Skeletal muscle satellite cell (primary cell): ENCODE measurements at regions not wholly inside any gene's neighbourhood (a gene's known extent, or its start where the extent isn't known, plus 50 kb on each side); places are given as distances from the start of the nearest gene placed in this dataset.

Source experiments
- H3K27me3 ChIP-seq: 2 replicates; pipeline ENCODE4 v1.7.0; 2013; ENCODE audit warnings: low read length; ENCODE audit not compliant: control insufficient read depth, insufficient read depth
- H3K36me3 ChIP-seq: 2 replicates; pipeline ENCODE4 v1.7.0; 2013; ENCODE audit warnings: mild to moderate bottlenecking, control low read depth, low read length; ENCODE audit not compliant: insufficient read depth
- H3K4me1 ChIP-seq: 2 replicates; pipeline ENCODE4 v1.7.0; 2013; ENCODE audit warnings: low read length; ENCODE audit not compliant: control insufficient read depth, insufficient read depth
- H3K4me2 ChIP-seq: 2 replicates; pipeline ENCODE4 v1.7.0; 2013; ENCODE audit warnings: mild to moderate bottlenecking, low read length
- H3K4me3 ChIP-seq: 2 replicates; pipeline ENCODE4 v1.7.0; 2013; ENCODE audit warnings: low read length
- H3K9ac ChIP-seq: 2 replicates; pipeline ENCODE4 v1.7.0; 2013; ENCODE audit warnings: mild to moderate bottlenecking, low read depth, low read length, moderate library complexity
- H3K9me3 ChIP-seq: replicated peaks from 2 replicates; pipeline ENCODE4 v1.7.0; 2013; ENCODE audit warnings: mild to moderate bottlenecking, control low read depth, low read length

DNA sequence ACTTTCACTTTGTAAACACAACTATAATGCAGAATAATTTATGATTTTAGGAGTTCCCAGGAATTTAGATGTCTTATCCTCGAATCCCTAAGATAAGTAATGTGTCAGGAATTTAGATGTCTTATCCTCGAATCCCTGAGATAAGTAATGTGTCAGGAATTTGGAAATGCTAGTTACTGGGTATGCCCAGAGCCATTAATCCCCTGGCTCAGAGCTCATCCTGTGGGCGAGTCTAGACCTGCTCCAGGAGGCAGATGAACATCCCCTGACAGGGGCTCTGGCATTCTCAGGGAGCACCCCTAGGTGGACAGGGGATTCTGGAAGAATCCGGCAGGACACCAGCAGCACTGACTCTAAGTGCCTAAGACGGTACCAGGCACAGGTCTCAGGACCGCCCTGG lies 163.3 kb downstream of the ARRDC4 start:
- Histone ChIP-seq H3K9me3 (peaks cover 2% of the 10 kb centered on the region), H3K27me3 (no peaks in the 10 kb centered on the region), H3K4me3 (no peak overlapping the region), H3K9ac (no peak overlapping the region), H3K36me3 (no peaks in the 10 kb centered on the region), H3K4me2 (no peak overlapping the region), H3K4me1 (peaks cover 3% of the 10 kb centered on the region)

DNA sequence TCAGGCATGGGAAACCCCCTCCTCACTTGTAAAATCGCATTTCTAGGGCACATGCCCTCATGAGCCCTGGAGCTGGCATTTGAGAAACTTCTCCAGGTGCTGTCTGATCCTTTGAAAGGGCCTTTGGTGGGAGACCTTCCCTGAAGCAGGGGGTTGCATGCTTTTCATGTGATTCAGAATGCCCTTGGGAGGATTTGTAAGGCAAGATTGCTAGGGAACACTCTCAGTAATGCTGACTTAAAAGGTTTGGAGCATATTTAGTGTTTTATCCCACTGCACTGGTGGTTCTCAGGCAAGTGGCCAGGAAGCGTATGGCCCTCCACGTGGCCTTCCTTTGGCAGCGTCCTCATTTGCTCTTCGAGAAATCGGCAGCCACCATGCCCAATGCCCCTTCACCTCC lies 164.1 kb downstream of the ARRDC4 start:
- Histone ChIP-seq H3K4me2 (no peak overlapping the region), H3K27me3 (no peaks in the 10 kb centered on the region), H3K9me3 (peaks cover 2% of the 10 kb centered on the region), H3K4me1 (peaks cover 3% of the 10 kb centered on the region), H3K36me3 (no peaks in the 10 kb centered on the region), H3K9ac (no peak overlapping the region), H3K4me3 (no peak overlapping the region)

DNA sequence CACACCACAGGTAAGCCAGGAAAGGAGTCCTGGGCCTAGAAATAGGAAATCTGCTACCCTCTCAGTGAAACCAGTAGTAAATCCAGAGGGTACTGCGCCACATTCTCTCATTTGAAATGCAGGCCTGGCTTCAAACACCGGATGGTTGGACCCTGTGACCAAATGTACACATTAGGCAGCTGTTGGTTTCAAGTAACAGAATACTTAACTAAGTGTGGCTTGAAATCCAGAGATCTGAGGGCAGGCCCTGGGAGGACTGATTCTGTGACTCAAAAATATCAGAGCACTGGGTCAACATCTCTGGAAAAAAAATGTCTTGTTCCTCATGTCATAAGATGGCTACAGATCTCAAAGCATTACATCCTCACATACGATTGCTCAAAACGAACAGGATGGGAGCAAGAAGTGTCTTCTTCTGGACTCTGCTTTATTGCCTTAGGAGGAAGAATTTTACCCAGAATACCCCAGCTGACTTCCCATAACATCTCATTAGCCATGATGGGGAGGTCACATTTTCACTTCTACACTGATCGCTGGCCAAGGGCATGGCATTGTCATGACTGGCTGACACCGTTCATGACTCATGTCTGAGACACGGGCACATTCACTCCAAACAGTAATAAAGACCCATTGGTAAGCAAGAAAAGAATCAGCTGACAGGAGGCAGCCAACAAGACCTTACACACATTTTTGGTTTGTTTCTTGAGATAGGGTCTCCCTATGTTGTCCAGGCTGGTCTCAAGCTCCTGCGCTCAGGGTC lies 166.0 kb downstream of the ARRDC4 start:
- no peak overlapping the region for H3K9ac ChIP-seq
- H3K36me3 ChIP-seq: no peaks in the 10 kb centered on the region
- no peaks in the 10 kb centered on the region for H3K27me3 ChIP-seq
- peaks cover 3% of the 10 kb centered on the region for H3K4me1 ChIP-seq
- peaks cover 2% of the 10 kb centered on the region for H3K9me3 ChIP-seq
- no peak overlapping the region for H3K4me2 ChIP-seq
- H3K4me3 ChIP-seq: no peak overlapping the region

DNA sequence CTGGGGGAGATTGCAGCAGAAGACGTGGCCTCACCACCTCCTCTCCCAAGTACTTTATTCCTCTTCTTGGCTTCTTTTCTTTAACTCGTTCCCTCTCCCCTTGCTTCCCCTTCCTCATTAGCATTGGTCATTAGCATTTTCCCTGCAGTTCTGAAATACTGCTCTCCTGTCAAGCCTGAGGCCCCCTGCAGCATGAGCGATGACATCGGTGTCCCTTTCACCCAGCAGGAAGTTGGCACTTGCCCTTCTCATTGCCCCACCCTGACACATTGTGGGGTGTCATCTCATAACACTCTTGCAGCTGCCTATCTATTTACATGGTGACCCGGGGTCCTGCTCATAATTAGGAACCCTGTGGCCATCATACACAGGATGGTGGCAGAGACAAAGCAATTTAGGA lies 167.1 kb downstream of the ARRDC4 start:
- Histone ChIP-seq H3K36me3 (no peaks in the 10 kb centered on the region), H3K9ac (no peak overlapping the region), H3K4me2 (no peak overlapping the region), H3K9me3 (peaks cover 2% of the 10 kb centered on the region), H3K4me1 (peaks cover 3% of the 10 kb centered on the region), H3K4me3 (no peak overlapping the region), H3K27me3 (no peaks in the 10 kb centered on the region)

DNA sequence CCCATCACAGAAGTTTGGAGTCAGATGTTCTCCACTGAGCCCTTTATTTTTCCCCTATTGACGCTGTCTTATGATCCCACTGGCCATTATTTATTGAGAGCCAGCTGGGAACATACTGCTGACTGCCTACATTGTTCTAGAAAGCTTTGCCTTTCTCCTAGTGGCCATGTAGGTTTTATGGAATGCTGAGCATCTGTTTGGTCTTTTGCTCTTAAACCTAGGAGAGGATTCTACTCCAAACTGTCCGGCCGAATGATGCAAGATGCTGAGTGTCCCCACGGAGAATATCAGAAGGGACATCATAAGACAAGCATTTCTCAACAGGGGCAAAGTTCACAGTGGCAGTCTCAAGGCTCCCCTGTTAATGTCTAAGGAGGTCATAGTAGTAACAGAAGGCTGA lies 171.4 kb downstream of the ARRDC4 start:
- Histone ChIP-seq H3K9me3 (no peaks in the 10 kb centered on the region), H3K4me1 (no peaks in the 10 kb centered on the region), H3K4me2 (no peak overlapping the region), H3K36me3 (no peaks in the 10 kb centered on the region), H3K27me3 (no peaks in the 10 kb centered on the region), H3K4me3 (no peak overlapping the region), H3K9ac (no peak overlapping the region)

DNA sequence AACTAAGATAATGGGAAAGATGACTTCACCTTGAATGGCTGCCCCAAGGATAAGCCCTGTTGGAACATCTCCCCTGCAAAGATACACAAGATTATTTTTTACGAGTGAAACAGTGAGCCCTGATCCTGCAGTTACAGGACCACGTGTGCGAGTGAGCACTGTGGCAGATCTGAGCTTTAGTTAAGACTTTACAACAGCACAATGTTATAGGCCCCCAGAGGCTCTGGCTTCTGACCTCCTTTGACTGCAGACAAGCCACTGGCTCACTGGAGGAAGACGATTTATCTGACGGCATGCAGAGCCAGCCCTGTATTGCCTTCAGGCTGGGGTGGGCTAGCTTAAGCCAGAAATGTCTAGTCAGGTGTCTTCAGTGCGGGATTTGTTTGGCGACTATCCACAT lies 174.4 kb downstream of the ARRDC4 start:
- Histone ChIP-seq H3K4me2 (no peak overlapping the region), H3K9ac (no peak overlapping the region), H3K27me3 (no peaks in the 10 kb centered on the region), H3K9me3 (no peaks in the 10 kb centered on the region), H3K36me3 (no peaks in the 10 kb centered on the region), H3K4me1 (no peaks in the 10 kb centered on the region), H3K4me3 (no peak overlapping the region)

DNA sequence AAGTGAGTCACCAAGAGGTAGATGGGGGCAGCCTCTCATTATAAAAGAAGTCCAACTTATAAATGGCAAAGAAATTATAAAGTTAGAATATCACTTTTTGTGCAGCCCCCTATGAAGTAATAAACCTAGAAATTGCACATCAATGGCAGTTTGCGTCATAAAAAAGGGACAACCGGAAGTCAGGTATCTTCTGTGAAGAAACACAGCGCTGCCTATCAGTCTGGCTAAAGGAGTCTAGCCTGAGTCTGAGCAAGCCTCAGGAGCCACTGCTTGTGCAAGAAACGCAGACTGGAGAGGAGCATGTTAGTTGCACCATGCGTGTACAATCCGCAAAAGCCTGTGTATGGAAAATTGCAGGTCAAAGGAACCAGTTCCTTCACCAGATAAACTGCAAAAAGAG lies 178.4 kb downstream of the ARRDC4 start:
- Histone ChIP-seq H3K9me3 (no peaks in the 10 kb centered on the region), H3K27me3 (no peaks in the 10 kb centered on the region), H3K9ac (no peak overlapping the region), H3K4me1 (no peaks in the 10 kb centered on the region), H3K4me2 (no peak overlapping the region), H3K4me3 (no peak overlapping the region), H3K36me3 (no peaks in the 10 kb centered on the region)

DNA sequence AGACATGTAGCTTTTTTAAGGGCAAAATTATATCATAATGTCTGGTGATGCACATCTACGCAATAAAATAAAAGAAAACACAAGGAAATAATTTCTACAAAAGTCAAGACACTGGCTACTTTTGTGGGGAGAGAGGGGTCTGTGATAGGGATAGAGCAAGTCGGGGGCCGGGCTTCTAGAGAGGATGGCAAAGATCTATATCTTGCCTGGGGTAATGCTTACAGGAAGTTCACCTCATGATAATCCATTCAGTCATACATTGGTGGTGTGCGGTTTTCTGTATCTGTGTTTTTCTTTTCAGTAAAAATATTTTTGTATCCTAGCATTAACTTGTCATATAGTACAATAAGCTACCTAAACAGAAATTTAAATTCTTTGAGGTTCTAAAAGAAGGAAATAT lies 178.8 kb downstream of the ARRDC4 start:
- Histone ChIP-seq H3K9ac (no peak overlapping the region), H3K4me3 (no peak overlapping the region), H3K36me3 (no peaks in the 10 kb centered on the region), H3K9me3 (no peaks in the 10 kb centered on the region), H3K27me3 (no peaks in the 10 kb centered on the region), H3K4me2 (no peak overlapping the region), H3K4me1 (no peaks in the 10 kb centered on the region)

DNA sequence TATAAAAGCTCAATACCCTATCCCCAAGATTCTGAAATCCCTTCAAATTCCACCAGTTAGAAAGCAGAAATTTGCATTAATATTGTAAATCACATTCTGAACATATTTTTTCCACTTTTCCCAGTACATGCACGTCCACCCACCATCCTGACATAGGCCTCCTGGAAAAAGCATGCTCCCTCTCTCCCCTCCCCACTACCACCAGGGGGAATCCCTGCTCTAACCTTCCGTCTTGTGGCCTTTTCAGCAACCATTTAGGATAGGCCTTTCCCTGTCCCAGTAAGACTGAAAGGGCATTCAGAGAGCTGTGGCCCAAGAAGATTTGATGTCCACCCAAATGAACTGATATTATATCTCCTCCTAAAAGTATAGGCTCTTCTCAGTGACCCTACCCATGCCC lies 182.1 kb downstream of the ARRDC4 start:
- no peaks in the 10 kb centered on the region for H3K36me3 ChIP-seq
- no peak overlapping the region for H3K4me2 ChIP-seq
- H3K9me3 ChIP-seq: no peaks in the 10 kb centered on the region
- no peak overlapping the region for H3K9ac ChIP-seq
- H3K4me3 ChIP-seq: no peak overlapping the region
- no peaks in the 10 kb centered on the region for H3K27me3 ChIP-seq
- no peaks in the 10 kb centered on the region for H3K4me1 ChIP-seq

DNA sequence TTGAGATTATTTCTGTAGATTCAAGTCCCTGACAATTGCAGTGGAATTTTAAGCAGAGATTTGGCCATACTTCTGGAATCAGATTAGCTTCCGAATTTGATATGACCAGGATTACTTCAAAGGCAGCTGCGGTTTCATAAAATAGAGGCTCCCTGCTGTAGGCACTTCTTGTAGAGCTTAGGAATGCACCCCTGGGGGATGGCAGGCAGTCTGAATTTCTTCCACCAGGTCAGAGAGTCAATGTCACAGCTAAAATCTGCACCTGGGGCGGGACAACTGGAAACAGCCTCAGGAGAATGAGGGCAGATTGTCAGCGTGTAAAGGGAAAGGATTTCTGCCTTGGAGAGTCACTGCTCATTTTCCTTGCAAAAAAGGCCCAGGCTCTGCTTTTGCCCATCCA lies 182.6 kb downstream of the ARRDC4 start:
- H3K4me1 ChIP-seq: no peaks in the 10 kb centered on the region
- H3K4me3 ChIP-seq: no peak overlapping the region
- no peaks in the 10 kb centered on the region for H3K27me3 ChIP-seq
- no peak overlapping the region for H3K9ac ChIP-seq
- H3K9me3 ChIP-seq: no peaks in the 10 kb centered on the region
- H3K36me3 ChIP-seq: no peaks in the 10 kb centered on the region
- no peak overlapping the region for H3K4me2 ChIP-seq

DNA sequence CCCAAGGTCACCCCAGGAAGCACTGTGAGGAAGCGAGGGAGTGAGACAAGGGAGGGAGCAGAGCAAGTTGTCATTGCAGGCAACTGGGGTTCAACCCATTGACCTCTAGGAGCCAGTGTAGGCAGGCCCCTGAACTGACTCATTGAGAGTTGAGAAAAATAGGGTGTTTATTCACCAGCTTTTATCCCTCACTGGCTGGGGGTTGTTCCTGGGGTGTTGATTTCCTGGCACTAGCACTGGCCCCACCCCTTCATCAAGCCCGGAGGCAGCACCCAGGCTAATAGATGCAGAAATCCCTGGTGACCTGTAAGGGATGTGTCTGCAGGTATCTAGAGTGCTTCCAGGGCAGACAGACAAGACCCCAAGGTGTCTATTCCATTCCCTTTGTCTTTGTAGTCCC lies 183.9 kb downstream of the ARRDC4 start:
- no peaks in the 10 kb centered on the region for H3K27me3 ChIP-seq
- no peaks in the 10 kb centered on the region for H3K4me1 ChIP-seq
- H3K9me3 ChIP-seq: no peaks in the 10 kb centered on the region
- no peak overlapping the region for H3K4me2 ChIP-seq
- H3K9ac ChIP-seq: no peak overlapping the region
- no peaks in the 10 kb centered on the region for H3K36me3 ChIP-seq
- no peak overlapping the region for H3K4me3 ChIP-seq

DNA sequence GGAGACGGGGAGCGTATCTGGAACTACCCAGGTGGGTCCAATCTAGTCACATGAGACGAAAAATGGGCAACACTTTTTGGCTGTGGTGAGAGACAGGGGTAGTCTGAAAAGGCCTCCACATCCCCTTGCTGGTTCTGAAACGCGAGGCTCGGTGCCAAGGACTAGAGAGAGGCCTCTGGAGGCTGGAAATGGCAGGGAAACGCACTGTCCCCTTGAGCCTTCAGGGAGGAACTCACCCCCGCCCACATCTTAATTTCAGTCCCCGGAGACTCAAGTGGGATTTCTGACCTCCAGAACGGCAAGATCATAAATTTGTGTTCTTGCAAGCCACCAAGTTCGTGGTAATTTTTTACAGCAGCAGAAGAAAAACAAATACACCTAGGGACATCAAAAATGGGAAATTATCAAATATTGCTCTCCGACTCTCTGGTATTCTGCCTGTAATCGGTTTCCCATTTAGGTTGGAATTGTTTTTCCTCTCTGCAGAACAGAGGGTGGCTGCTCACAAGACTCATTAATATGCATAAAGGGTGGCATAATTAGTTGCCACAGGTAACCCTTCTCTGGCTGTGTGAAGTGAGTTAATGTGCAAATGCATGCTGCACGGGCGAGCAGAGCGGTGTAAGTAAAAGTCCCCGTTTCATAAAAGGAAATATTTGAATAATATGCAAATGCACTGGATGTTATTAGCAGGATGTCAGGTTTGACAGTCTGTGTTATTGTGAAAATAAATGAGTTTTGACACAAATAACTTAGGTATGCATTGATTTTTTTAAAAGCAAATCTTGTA lies 185.7 kb downstream of the ARRDC4 start:
- Histone ChIP-seq H3K9ac (no peak overlapping the region), H3K9me3 (no peaks in the 10 kb centered on the region), H3K4me3 (no peak overlapping the region), H3K4me2 (no peak overlapping the region), H3K27me3 (no peaks in the 10 kb centered on the region), H3K4me1 (no peaks in the 10 kb centered on the region), H3K36me3 (no peaks in the 10 kb centered on the region)
